C4-2B (cell line): ENCODE measurements at regions not wholly inside any gene's neighbourhood (a gene's known extent, or its start where the extent isn't known, plus 50 kb on each side); places are given as distances from the start of the nearest gene placed in this dataset.

ENCODE experiments used
- ZFX ChIP-seq: fragments of 450-650 bp; IDR thresholded peaks from 2 replicates; pipeline ENCODE4 v1.6.1; 2017
- TF ChIP-seq, protein P1 (sequence below): fragments of 450-650 bp; conservative IDR thresholded peaks from 2 replicates; pipeline ENCODE4 v1.5.1; 2017; ENCODE audit warnings: mild to moderate bottlenecking

DNA sequence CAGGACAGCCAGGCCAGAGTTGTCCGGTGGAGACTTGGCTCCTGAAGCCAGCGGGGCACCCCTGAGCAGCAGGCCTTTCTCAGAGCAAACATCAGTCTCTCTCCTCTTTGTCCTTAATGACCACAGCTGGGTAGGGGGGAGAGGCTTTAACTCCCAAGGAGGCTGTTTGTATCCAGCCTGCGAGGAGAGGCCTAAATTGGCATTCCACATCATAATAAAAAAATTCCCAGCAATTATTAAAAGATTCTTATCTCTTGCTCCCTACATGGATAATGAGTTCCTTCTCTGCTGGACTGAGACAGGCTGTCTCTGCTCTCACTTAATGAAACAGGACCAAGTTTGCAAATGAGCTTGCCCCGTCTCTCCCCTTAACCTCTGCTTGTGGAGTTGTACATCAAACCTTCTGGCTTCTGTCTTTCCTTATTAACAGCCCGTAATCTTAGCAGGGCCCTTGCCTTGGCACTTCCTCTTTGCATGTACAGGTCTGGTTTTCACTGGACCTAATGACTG is 838.2 kb downstream of the MAFB start:
- TF ChIP-seq, protein P1, sequence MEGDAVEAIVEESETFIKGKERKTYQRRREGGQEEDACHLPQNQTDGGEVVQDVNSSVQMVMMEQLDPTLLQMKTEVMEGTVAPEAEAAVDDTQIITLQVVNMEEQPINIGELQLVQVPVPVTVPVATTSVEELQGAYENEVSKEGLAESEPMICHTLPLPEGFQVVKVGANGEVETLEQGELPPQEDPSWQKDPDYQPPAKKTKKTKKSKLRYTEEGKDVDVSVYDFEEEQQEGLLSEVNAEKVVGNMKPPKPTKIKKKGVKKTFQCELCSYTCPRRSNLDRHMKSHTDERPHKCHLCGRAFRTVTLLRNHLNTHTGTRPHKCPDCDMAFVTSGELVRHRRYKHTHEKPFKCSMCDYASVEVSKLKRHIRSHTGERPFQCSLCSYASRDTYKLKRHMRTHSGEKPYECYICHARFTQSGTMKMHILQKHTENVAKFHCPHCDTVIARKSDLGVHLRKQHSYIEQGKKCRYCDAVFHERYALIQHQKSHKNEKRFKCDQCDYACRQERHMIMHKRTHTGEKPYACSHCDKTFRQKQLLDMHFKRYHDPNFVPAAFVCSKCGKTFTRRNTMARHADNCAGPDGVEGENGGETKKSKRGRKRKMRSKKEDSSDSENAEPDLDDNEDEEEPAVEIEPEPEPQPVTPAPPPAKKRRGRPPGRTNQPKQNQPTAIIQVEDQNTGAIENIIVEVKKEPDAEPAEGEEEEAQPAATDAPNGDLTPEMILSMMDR: no peak
- no peak for TF ChIP-seq ZFX
